NCI-H774 (cell line): ENCODE measurements at regions not wholly inside any gene's neighbourhood (a gene's known extent, or its start where the extent isn't known, plus 50 kb on each side); places are given as distances from the start of the nearest gene placed in this dataset.

Source experiments
- DNase-seq: peaks from one replicate; lab custom pipeline; 2025; lab: John Stamatoyannopoulos, UW

DNA sequence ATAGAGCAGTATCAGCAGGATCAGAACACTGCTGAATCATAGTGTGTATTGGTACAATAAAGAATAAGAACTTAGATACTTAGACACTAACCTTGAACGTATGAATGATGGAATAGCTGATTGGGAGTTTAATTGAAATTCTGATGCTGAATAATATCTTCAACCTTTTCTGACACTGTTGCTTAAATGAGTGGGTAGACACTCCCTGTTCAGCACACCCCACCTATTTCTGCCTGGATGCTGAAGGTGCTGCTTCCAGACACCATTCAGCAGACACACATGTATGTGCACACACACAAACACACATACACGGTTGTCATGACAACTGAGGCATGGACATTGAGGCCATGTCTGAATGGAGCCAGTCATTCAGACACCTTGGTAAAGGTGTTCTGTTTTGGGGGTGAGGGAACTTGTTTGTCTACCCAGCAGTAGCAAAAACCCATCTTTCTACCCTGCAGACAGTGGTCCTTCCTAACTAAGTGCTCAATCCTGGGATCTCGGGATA is 54.3 kb downstream of the TMEM215 start:
- DNase-seq: no peak

DNA sequence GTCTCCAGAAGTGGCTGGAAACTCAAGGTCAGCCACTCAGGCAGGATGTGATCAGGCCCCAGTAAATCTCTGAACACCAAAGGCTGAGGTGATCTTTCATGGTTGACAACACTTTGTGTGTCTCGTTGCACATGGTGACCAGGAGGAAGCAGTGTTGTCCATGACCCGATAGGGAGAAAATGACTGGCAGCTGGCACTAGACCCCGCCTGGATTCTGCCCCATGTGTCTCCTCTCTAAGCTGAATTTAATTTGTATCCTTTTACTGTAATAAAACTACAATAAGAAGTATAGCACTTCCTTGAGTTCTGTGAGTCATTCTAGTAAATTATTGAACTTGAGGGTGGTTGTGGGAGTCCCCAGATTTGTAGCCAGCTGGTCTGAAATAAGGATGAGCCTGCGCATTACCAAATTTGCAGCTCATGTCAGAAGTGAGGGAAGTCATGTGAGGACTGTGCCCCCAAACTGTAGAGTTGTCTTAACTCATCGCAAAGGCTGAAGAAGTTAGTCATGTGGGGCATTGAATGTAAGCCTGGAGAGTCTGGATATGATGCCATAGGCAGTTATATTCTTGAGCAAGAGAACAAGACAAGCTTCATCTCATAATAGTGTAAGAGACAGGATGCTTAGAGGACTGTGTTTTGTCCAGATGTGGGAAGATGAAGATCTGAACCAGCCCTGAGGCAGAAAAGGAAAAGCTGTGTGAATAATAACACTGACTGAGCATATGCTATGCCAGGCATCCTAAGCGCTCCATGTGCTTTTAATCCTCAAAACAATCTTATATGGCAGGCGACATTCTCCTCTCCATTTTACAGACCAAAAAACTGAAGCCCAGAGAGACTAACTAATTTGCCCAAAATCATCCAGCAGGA is 55.9 kb downstream of the TMEM215 start:
- DNase-seq: no peak

DNA sequence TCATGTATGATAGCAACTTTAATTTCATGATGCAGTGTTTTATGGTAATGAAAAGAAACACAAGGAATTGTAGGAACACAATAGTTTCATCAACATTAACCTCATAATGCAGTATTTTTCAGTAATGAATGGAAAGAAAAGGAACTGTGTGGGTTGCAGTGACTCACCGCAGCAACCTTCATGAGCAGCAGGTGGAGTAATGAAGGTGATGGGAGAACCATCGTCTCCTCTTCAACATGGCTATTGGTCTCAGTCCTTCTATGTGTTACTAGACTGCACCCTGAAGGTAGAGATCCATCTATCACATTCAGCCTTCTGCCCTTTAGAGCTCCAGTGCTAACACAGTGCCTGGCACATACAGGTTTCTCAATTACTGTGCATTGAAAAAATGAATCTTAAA is 58.0 kb downstream of the TMEM215 start:
- no peak for DNase-seq

DNA sequence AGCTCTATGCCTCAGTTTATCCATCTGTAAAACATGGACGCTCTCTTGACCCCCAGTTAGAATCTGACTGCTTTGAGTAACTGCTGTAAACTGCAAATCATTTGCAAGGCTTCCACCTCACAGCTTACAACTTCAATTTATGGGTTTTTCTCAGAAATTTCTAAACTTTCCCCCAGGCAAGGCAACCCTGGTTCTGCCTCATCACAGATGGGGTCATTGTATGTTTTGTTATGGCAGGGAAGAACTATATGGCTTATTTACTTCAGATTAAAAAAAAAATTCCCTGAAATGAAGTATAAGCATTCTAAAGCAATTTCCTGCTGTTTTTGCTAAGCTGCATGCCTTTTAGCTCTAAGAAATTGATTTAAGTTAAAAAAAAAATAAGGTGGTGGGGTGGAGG is 60.0 kb downstream of the TMEM215 start:
- no peak for DNase-seq

DNA sequence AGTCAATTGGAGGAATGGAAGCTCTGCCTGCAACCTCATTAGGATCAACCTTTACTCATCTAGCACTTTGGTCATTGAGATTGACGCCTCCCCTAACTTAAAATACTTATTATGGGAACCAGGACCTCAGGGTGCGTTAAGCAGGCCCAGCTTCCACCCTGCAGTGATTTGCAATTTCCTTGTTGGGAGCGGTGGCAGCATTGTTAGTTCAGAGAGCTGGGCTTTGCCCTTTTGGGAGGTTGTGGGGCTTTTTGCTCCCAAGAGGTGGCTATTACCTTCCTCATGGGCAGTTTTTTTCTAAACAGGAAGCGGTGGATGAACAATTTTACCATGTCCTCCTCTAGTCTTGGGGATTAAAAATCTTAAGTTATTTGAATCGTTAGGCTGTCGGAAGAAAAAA is 60.9 kb downstream of the TMEM215 start:
- no peak for DNase-seq

DNA sequence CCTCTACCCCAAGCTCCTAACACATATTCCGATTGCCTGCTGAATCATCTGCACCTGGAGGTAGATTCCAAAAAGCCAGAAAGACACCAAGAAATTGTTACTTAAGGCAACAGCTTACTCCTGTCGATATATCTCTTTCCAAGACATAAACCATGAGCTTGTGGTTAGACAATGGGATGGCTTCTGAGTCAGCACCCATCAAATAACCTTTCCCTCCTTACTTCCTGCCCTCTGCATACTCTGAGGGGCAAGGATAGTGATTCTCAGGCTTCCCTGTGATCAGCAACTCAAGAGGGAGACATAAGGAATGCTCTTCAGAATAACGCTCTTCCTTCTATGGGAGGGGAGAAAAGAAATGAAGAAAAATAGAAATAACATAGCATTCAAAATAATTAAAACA is 70.9 kb downstream of the TMEM215 start:
- no peak for DNase-seq

DNA sequence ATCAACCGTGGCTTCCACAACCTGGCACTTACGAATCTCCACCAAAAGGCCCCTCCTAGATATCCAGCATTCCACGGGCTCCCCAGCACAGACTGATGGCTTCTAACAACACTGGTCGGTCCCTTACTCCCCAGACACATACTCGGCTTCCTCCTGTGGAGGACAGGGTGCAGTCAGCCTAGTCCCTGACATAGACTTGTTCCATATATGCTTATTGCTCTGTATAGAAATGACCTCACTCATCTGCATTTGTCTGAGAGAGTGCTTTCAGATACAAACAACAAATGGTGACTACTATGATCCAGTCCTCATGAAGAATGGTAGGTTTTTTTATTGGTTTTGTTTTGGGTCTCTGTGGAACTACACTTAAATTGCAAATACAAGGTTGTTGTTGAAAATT is 72.4 kb downstream of the TMEM215 start:
- no peak for DNase-seq

DNA sequence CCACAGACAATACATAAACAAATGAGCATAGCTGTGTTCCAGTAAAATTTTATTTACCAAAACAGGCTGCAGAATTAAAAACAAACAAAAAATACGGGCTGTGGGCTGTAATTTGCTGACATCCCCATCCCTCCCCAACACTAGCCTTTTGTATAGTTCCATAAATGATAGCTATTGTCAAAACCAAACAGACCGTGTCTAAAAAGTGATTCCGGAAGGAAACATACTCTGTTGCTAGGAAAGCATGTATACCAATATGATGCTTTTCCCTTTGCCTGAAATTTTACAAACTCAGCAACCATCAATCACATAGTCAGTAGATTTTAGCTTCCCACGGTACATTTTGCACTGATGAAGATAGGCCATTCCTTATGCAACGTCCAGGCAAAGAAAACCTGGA is 80.0 kb downstream of the TMEM215 start:
- DNase-seq: peak; percentile 1

DNA sequence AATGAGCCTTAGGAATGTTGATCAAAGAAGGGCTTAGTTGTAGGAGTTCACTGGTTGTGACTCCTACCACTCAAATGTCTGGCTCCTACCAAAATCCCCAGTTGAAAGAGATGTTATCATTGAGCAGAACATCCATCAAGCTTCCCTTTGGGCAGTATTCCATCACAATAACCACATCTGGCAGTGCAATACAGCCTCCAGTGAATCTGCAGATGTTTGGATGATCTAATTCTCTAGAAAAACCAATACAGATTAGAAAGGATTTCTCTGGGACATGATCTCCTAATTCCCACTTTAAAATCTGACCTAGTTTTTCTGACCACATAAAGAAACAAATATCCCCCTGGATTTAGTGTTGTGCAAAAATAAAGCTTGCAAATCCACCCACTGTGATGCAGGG is 81.6 kb downstream of the TMEM215 start:
- no peak for DNase-seq

DNA sequence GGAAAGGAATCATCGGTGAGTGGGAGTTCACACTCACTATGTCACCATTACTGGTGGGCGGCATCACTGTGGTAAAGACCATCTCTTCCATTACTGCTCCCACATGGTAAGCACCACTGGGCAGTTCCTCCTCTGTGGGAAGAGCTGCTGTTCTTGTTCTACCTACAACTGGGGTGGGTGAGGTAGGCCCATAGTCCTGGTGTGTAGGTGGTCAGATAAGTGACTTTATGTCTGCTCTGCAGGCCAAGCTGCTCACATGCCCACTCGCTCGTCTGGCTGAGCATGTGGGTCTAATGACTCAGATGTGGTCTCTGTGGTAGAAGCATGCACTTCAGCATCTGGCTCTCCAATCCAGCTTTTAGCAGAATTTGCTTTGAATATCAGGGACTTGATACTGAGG is 82.9 kb downstream of the TMEM215 start:
- no peak for DNase-seq

DNA sequence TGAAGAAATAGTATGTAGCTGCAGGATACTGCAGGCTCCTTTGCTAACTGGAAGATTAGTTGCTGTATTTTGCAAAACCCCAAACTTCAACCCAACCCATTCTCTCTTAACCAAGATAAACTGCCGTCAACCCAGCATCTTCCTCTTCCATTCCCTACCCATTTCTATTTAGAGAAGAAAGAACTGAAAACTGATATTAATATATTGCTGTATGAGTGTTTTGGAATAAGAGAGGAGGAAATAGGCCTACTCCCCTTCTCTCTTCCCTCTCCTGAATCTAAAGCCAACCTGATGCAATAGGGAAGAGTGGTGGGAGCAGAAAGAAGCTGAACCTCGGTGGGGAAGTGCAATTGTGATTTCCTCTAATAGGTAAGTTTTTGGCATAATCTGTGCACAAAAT is 83.7 kb downstream of the TMEM215 start:
- DNase-seq: no peak

DNA sequence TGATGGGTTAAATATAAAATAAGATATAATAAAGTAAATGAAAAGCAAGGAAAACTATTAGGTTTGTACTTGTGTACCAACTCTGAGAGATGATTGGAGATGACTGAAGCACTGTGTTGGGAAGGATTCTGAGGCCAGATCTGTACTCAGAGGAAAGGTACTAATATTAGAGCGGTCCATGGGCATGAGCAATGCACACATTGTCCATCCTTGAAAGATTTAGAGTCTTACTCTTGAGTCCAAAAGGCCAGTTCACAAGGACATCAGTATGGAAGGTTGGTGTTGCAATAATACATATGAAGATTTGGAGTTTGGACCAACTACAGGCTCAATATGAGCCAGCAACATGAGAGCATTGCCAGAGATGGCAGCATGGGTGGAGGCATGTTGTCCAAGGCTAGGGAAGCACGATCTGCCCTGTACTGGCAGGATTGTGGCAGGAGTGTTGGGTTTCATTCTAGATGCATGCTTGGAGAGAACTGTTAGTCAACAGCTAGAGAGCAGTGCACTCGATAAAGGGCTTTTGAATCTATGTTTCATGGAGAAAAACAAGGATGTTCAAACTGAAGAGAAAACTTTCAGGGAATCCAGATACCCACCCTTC is 84.4 kb downstream of the TMEM215 start:
- no peak for DNase-seq

DNA sequence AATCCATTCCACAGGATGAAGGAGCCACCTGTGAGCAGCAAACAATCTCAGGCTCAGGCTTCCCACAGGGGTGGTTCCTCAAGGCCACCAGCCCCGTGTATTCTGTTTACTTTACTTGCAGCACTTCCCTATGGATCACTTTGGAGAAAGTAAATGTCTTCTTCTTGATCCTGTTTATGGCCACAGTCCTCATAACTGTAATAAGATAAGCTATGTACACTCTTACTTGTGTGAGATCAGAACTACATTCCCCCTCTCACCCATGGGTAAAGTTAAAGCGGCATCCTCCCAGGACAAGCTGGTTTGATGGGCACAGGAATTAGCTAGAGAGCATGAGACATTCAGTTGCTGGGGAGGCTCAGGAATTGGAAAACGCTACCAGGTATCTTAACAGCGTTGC is 86.1 kb downstream of the TMEM215 start:
- DNase-seq: no peak

DNA sequence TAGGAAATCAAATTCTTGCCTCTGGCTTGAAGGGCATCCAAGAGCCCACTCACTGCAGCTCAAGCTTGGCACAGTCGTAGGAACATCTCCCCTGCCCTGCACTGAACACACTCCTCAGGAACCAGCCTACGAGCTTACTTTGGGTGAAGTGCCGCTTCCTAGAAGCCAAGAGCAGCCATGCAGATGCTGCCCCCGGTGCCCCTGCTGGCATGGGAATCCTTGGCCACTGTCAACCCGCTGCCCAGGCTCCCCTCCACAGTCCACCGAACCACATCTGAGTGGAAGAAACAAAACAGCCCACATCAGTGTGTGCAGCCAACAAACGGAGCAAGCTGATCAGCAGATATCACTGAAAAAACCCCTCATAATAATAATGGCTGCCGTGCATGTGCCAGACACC is 89.8 kb downstream of the TMEM215 start:
- no peak for DNase-seq

DNA sequence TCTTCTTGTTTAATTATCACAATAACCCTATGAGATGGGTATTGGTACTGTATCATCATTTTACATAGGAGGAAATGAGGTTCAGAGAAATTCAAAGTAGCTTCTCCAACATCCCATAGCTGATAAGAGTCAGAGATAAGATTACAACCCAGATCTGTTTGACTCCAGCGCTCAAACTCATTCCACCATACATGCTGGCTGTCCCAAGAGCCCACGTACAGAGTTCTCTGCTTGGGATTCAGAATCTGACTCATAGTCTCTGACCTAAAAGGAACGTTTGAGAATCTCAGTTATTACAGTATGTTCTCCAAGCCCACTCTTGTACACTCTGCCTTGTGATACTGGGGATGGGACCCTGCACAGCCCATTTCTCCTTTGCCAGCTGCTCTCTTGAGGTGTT is 90.2 kb downstream of the TMEM215 start:
- no peak for DNase-seq

DNA sequence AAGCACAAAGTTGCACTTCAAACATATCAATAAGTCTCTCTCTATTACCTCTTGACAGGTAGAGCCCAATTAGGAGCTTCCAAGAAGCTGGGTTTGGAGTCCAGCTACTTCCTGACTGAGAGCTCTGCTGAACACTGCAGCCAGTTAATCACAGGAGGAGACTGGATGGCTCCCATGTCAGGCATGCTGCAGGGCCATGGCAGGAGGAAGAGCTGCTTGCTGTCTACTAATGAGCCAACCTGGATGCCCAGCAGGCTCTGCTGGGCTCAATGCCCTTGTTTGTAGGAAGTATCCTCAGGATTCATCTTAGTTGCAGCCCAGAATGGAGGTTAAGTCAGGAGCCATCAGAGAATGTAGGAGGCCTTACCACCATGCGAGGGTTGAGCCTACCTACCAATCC is 91.9 kb downstream of the TMEM215 start:
- DNase-seq: no peak

DNA sequence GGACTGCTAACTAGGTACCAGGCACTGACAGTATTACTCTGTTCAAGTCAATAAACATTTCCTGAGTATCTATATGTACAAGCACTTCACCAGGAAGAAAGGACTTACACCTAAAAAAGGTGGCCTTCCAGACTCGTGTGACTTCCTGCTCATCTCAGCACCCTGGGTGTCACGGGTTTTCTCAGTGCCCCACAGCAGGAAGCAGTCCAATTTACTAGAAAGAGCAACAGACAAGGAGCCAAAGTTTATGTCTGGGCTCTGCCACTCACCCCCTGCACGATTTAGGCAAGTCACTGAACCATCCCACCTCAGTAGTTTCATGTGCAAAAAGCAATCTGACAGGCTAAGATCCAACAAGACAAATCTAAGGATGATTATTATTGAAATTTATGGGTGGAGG is 92.4 kb downstream of the TMEM215 start:
- no peak for DNase-seq

DNA sequence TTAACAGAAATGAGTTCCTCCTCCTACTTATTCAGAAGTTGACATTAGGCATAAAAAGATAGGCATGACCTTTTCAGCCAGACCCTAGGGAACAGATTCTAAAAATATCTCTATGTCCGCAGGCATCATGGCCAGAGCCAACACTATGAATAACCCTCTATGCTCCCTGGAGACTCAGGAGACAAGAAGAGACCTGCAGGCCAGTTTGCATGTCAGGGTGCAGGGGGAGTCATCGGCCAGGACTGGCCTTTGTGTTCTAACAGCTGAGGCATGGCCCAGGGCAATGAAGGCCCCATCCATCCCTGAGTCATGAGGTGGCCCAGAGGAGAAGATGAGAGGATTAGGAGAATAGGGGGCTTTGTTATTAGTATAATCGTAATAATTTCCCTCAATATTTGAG is 93.8 kb downstream of the TMEM215 start:
- DNase-seq: no peak

DNA sequence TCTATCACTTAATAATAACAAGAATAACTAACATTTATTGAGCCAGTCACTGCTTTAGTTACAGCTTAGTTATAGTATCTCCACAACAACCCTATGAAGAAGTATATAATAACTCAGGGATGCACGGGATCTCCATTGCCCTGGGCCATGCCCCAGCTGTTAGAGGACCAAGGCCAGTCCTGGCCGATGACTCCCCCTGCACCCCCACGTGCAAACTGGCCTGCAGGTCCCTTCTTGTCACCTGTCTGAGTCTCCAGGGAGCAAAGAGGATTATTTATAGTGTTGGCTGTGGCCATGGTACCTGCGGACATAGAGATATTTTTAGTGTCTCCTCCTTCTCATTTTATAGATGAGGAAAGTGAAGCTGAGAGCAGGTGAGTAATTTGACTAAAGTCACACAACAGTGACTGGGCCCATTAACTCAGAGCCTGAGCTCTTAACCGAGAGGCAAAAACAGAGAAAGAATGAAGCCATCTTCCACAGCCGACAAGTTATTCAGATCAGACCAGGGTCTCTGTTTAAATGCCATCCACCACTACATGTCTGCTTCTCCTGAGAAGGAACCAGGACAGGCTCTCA is 94.4 kb downstream of the TMEM215 start:
- no peak for DNase-seq

DNA sequence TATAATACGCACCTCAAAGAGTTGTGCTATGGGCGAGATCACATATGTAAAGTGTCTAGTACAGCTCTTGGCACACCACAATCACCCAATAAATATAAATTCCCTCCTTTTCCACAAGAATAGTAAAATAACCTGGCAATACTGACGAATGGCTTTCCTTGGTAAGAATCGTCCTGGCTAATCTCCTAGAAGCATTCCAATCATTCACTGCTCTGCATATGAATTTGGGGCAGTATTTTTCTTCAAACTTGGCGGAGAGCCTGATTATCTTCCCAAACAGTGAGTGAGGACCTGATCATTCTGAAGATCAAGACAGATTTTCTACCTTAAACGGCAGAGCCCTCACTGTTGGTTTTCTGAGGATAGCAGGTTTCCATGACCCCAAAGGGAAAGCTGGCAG is 96.0 kb downstream of the TMEM215 start:
- DNase-seq: no peak

DNA sequence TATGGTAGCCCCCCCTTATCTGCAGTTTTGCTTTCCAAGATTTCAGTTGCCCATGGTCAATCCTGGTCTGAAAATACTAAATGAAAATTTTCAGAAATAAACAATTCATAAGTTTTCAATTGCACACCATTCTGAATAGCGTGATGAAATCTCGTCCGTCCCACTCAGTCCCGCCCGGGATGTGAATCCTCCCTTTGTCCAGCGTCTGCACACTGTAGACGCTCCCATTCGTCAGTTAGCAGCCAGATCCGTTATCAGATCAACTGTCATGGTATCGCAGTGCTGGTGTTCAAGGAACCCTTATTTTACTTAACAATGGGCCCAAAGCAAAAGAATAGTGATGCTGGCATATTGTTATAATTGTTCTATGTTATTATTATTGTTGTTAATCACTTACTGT is 98.6 kb downstream of the TMEM215 start:
- no peak for DNase-seq

DNA sequence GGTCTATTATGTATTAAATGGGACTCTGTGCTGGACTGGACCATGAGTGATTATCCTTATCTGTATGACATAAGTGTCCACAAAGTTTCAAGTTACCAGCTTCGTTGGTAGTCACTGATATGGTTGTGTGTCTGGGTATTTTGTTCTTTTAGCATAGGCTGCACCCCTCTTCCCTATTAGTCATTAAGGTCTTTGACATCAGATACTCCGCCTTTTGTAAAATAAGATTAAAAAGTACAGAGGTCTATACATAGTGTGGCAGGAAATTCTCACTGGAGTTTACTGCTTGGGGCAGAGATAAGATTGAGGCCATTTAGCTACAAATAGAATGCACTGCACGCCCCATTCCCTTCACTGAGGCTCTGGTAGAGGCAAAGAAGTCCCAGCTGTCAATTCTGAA is 99.4 kb downstream of the TMEM215 start:
- no peak for DNase-seq

DNA sequence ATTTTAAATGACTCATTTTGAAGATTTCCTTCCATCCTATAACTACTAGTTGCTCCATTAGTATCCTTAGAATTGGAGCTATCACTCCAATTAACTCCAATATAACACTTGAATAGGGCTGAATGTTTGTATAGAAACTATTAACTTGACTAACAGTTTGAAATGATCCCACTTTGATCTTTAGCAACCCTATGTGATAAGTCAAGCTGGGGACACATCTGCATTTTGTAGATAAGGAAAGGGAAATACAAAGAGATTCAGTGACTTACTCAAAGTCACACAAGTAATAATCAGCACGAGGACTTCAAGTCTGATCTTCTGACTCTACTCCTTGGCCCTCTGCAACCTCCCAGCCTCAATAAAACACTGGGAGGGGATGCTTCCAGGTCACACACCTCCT is 101.1 kb downstream of the TMEM215 start:
- DNase-seq: no peak
